Kidney epithelial cell (primary cell): ENCODE measurements at regions not wholly inside any gene's neighbourhood (a gene's known extent, or its start where the extent isn't known, plus 50 kb on each side); places are given as distances from the start of the nearest gene placed in this dataset.
"Not testable (repeated sequence)": the region's sequence is repeated elsewhere in the genome, so short reads cannot be mapped to it uniquely, and the experiment has no call there.

Experiments used
- DNase-seq: peaks from one replicate; pipeline ENCODE4 v3.0.0-alpha.2; 2010; ENCODE audit warnings: low read depth
- H3K27me3 ChIP-seq: 2 replicates; pipeline ENCODE4 v1.6.0; 2011; ENCODE audit warnings: low read length; ENCODE audit not compliant: control insufficient read depth, insufficient read depth
- H3K36me3 ChIP-seq: 2 replicates; pipeline ENCODE4 v1.5.1; 2011; ENCODE audit warnings: low read length; ENCODE audit not compliant: control insufficient read depth, insufficient read depth
- H3K4me3 ChIP-seq: 2 replicates; pipeline ENCODE4 v1.5.1; 2011; ENCODE audit warnings: low read depth, mild to moderate bottlenecking, control low read depth, low read length
- CTCF ChIP-seq: IDR thresholded peaks from 2 replicates; pipeline ENCODE4 v1.5.1; 2011; ENCODE audit warnings: mild to moderate bottlenecking, moderate library complexity, low read length, control low read depth, inconsistent platforms; ENCODE audit not compliant: insufficient read depth, poor library complexity, severe bottlenecking

GRCh38 chr2:150676747-150677383 lies 189.4 kb upstream of the RND3 start:
- TF ChIP-seq CTCF: no peak
- H3K36me3 ChIP-seq: no peaks in the 10 kb centered on the region
- no peaks in the 10 kb centered on the region for H3K27me3 ChIP-seq
- DNase-seq: no peak
- H3K4me3 ChIP-seq: no peak overlapping the region

GRCh38 chr2:150675807-150676206 lies 188.3 kb upstream of the RND3 start:
- no peak for DNase-seq

GRCh38 chr2:150674283-150674682 lies 186.8 kb upstream of the RND3 start:
- no peak for DNase-seq

More at GRCh38 chr2:150675807-150676206, 188.3 kb upstream of the RND3 start:
- H3K27me3 ChIP-seq: no peaks in the 10 kb centered on the region
- H3K4me3 ChIP-seq: no peak overlapping the region
- H3K36me3 ChIP-seq: no peaks in the 10 kb centered on the region
- TF ChIP-seq CTCF: no peak

GRCh38 chr2:150672311-150672710 lies 184.8 kb upstream of the RND3 start:
- TF ChIP-seq CTCF: no peak
- no peaks in the 10 kb centered on the region for H3K36me3 ChIP-seq
- H3K4me3 ChIP-seq: no peak overlapping the region
- H3K27me3 ChIP-seq: no peaks in the 10 kb centered on the region
- DNase-seq: no peak

More at GRCh38 chr2:150674283-150674682, 186.8 kb upstream of the RND3 start:
- no peak for TF ChIP-seq CTCF
- Histone ChIP-seq H3K36me3 (no peaks in the 10 kb centered on the region), H3K27me3 (no peaks in the 10 kb centered on the region), H3K4me3 (no peak overlapping the region)

- Histone ChIP-seq H3K27me3 (no peaks in the 10 kb centered on the region), H3K36me3 (no peaks in the 10 kb centered on the region), H3K4me3 (no peak overlapping the region)
- no peak for DNase-seq
- no peak for TF ChIP-seq CTCF
These were observed 182.0 kb upstream of the RND3 start for GRCh38 chr2:150669492-150669891.

- not testable (repeated sequence) for H3K27me3 ChIP-seq, DNase-seq, H3K36me3 ChIP-seq, H3K4me3 ChIP-seq
These were observed 179.6 kb upstream of the RND3 start for GRCh38 chr2:150667039-150667438.
